Smooth muscle cell (in vitro differentiated cells): ENCODE measurements at regions not wholly inside any gene's neighbourhood (a gene's known extent, or its start where the extent isn't known, plus 50 kb on each side); places are given as distances from the start of the nearest gene placed in this dataset.

Source experiments
- DNase-seq: peaks from one replicate; lab custom pipeline; 2025; ENCODE audit not compliant: unreplicated experiment; lab: John Stamatoyannopoulos, UW
- H2AFZ ChIP-seq: fragments of 200-600 bp; sonication (generic); 2 replicates; pipeline ENCODE4 v1.6.0; 2016; ENCODE audit warnings: antibody characterized with exemption, low read depth, mild to moderate bottlenecking
- H3F3A ChIP-seq: fragments of 200-600 bp; sonication (generic); 2 replicates; pipeline ENCODE4 v1.6.0; 2017; ENCODE audit warnings: antibody characterized with exemption, low read depth
- H3K27ac ChIP-seq: fragments of 200-600 bp; sonication (generic); 2 replicates; pipeline ENCODE4 v1.5.1; 2016; ENCODE audit warnings: low read depth, mild to moderate bottlenecking
- H3K27me3 ChIP-seq: fragments of 200-600 bp; sonication (generic); 2 replicates; pipeline ENCODE4 v1.6.1; 2016; ENCODE audit warnings: low read depth, mild to moderate bottlenecking
- H3K36me3 ChIP-seq: fragments of 200-600 bp; sonication (generic); 2 replicates; pipeline ENCODE4 v1.5.1; 2016; ENCODE audit warnings: low read depth
- H3K4me1 ChIP-seq: fragments of 200-600 bp; sonication (generic); 2 replicates; pipeline ENCODE4 v1.5.1; 2016; ENCODE audit warnings: low read depth
- H3K4me2 ChIP-seq: fragments of 200-600 bp; sonication (generic); 2 replicates; pipeline ENCODE4 v1.6.0; 2016; ENCODE audit warnings: mild to moderate bottlenecking
- H3K4me3 ChIP-seq: fragments of 200-600 bp; sonication (generic); 2 replicates; pipeline ENCODE4 v1.5.1; 2016; ENCODE audit warnings: mild to moderate bottlenecking
- H3K79me2 ChIP-seq: fragments of 200-600 bp; sonication (generic); 2 replicates; pipeline ENCODE4 v1.6.0; 2016; ENCODE audit warnings: low read depth, mild to moderate bottlenecking
- H3K9ac ChIP-seq: fragments of 200-600 bp; sonication (generic); 2 replicates; pipeline ENCODE4 v1.6.0; 2016; ENCODE audit warnings: low read depth
- H3K9me3 ChIP-seq: fragments of 200-600 bp; sonication (generic); replicated peaks from 2 replicates; pipeline ENCODE4 v1.5.1; 2016; ENCODE audit warnings: low read depth
- H4K20me1 ChIP-seq: fragments of 200-600 bp; sonication (generic); 2 replicates; pipeline ENCODE4 v1.6.0; 2016; ENCODE audit warnings: low read depth
- CTCF ChIP-seq: fragments of 200-600 bp; sonication (generic); IDR thresholded peaks from 2 replicates; pipeline ENCODE4 v1.5.1; 2017; ENCODE audit warnings: borderline replicate concordance, mild to moderate bottlenecking, antibody characterized with exemption; ENCODE audit not compliant: insufficient read depth, poor library complexity, severe bottlenecking
- WGBS: methylation state at CpG from one replicate; pipeline ENCODE4 v1.1.7; 2016; ENCODE audit warnings: low lambda C conversion rate; 5-methylcytosine and 5-hydroxymethylcytosine counted together

- H3K9me3 ChIP-seq = no peaks in the 10 kb centered on the region
- no peaks in the 10 kb centered on the region for H3K4me1 ChIP-seq
- H3K9ac ChIP-seq = no peak overlapping the region
- H4K20me1 ChIP-seq = no peaks in the 10 kb centered on the region
- no peaks in the 10 kb centered on the region for H3K36me3 ChIP-seq
- no peak for DNase-seq
- H3F3A ChIP-seq = no peaks in the 10 kb centered on the region
- H2AFZ ChIP-seq = no peak overlapping the region
- 48% methylated on average over 5 of the region's 5 CpGs for WGBS
- no peaks in the 10 kb centered on the region for H3K79me2 ChIP-seq
- no peak overlapping the region for H3K4me2 ChIP-seq
- no peak overlapping the region for H3K27ac ChIP-seq
- H3K4me3 ChIP-seq = no peak overlapping the region
- no peak for TF ChIP-seq CTCF
- no peaks in the 10 kb centered on the region for H3K27me3 ChIP-seq
Observed at GRCh38 chr1:163596541-163597258, 274.9 kb downstream of the NUF2 start.

DNA sequence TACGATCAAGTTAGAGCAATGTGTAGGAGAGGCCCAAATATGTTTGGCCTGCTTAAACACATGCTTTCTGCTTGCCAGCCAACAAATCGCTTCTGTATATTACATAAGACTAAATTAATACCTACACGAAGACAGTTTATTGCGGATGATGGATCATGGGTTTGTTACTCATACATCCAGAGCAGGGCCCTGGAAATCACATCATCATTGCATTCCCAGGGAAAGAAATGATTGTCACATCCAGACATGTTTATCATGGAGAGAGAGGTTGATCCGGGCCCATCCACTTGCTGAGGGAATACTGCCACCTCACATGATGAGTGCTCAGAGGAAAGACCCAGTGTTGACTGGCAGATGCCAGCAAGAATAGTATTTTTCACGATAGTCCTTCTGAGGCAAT, 282.6 kb downstream of the NUF2 start:
- 89% methylated on average over 6 of the region's 6 CpGs for WGBS
- Histone ChIP-seq H2AFZ (no peak overlapping the region), H3K9ac (no peak overlapping the region), H3K36me3 (no peaks in the 10 kb centered on the region), H3K9me3 (no peaks in the 10 kb centered on the region), H3K4me3 (no peak overlapping the region), H3K27me3 (no peaks in the 10 kb centered on the region), H3F3A (no peaks in the 10 kb centered on the region), H4K20me1 (no peaks in the 10 kb centered on the region), H3K4me2 (no peak overlapping the region), H3K4me1 (no peaks in the 10 kb centered on the region), H3K27ac (no peak overlapping the region), H3K79me2 (no peaks in the 10 kb centered on the region)
- no peak for DNase-seq
- TF ChIP-seq CTCF = no peak

GRCh38 chr1:163604896-163605295, 283.1 kb downstream of the NUF2 start:
- Histone ChIP-seq H3K4me1 (no peaks in the 10 kb centered on the region), H3K4me3 (no peak overlapping the region), H3K9me3 (no peaks in the 10 kb centered on the region), H4K20me1 (no peaks in the 10 kb centered on the region), H3K4me2 (no peak overlapping the region), H2AFZ (no peak overlapping the region), H3K79me2 (no peaks in the 10 kb centered on the region), H3K27me3 (no peaks in the 10 kb centered on the region), H3K27ac (no peak overlapping the region), H3F3A (no peaks in the 10 kb centered on the region), H3K36me3 (no peaks in the 10 kb centered on the region), H3K9ac (no peak overlapping the region)
- 86% methylated on average over 3 of the region's 3 CpGs for WGBS
- no peak for TF ChIP-seq CTCF
- DNase-seq = no peak

DNA sequence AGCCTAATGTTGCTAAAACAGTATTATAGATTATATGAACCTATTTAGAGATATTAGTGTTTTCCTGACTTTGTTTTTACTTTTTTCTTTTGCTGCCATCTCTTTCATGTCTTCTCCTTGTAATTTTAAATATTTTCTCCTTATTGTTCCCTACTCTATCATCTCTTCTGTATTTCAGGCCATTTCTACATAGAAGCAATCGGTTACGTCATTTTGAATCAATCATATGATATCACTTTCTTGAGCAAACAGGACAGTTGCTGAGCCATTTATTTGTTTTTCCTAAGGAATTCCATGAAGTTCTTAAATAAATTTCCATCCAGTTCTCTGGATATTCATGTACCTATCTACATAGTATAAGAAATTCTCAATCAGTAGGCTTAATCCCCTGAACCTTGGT, 287.2 kb downstream of the NUF2 start:
- no peaks in the 10 kb centered on the region for H3K27me3 ChIP-seq
- no peaks in the 10 kb centered on the region for H3K79me2 ChIP-seq
- no peaks in the 10 kb centered on the region for H3K9me3 ChIP-seq
- H3K36me3 ChIP-seq = no peaks in the 10 kb centered on the region
- no peak overlapping the region for H3K9ac ChIP-seq
- H2AFZ ChIP-seq = no peak overlapping the region
- no peak overlapping the region for H3K27ac ChIP-seq
- H3K4me1 ChIP-seq = no peaks in the 10 kb centered on the region
- no peak overlapping the region for H3K4me2 ChIP-seq
- no peak for TF ChIP-seq CTCF
- H4K20me1 ChIP-seq = no peaks in the 10 kb centered on the region
- H3K4me3 ChIP-seq = no peak overlapping the region
- H3F3A ChIP-seq = no peaks in the 10 kb centered on the region
- WGBS = 93% methylated on average over 2 of the region's 2 CpGs
- DNase-seq = no peak
